Ovary (tissue), 7 donors: ENCODE measurements at regions not wholly inside any gene's neighbourhood (a gene's known extent, or its start where the extent isn't known, plus 50 kb on each side); places are given as distances from the start of the nearest gene placed in this dataset.

Experiments
- DNase-seq, 5 donors: peaks; one replicate each; pipeline ENCODE4 v3.0.0-alpha.2; 2019 to 2020
- H3K27ac ChIP-seq, 2 donors: fragments of 200-600 bp; one replicate each; pipeline versions ENCODE4 v1.5.1 to v1.8.0; 2019 to 2022
- H3K27me3 ChIP-seq: fragments of 200-600 bp; one replicate; pipeline ENCODE4 v1.8.0; 2022
- H3K36me3 ChIP-seq: fragments of 200-600 bp; sonication (generic); one replicate; pipeline ENCODE4 v1.5.1; 2019
- H3K4me1 ChIP-seq: one replicate; pipeline ENCODE4 v1.8.1; 2013; ENCODE audit warnings: mild to moderate bottlenecking, moderate library complexity; ENCODE audit not compliant: insufficient read depth
- H3K4me3 ChIP-seq: fragments of 200-600 bp; sonication (generic); one replicate; pipeline ENCODE4 v1.5.1; 2017
- H3K9me3 ChIP-seq, 2 donors: fragments of 200-600 bp in 1 of 2; sonication (generic) in 1 of 2; one replicate each; pipeline versions ENCODE4 v1.5.1 to v1.8.1; 2013 to 2019; ENCODE audit warnings: mild to moderate bottlenecking in 1 of 2, moderate library complexity in 1 of 2
- EP300 ChIP-seq: sonication (generic); formaldehyde crosslinking; IDR thresholded peaks from one replicate; pipeline ENCODE4 v1.6.1; 2017; ENCODE audit warnings: antibody characterized with exemption
- POLR2A ChIP-seq: fragments of 450-650 bp; IDR thresholded peaks from one replicate; pipeline ENCODE4 v1.6.1; 2017; ENCODE audit warnings: antibody characterized with exemption, mild to moderate bottlenecking, moderate library complexity
- WGBS, 3 donors: extraction: QIAGEN DNeasy Blood & Tissue Kit in 1 of 3; methylation state at CpG; one replicate each; pipeline versions ENCODE4 v1.1.5 to v1.1.7; 2013 to 2017; 5-methylcytosine and 5-hydroxymethylcytosine counted together
- intact Hi-C, 4 donors: fragments of 100-400 bp; cut with DNase I; formaldehyde crosslinking; loops; one replicate each; pipeline versions ENCODE4 v1.11.0 to v1.15.1; 2022 to 2023
- TF ChIP-seq, protein P1 (sequence below), 3 donors: fragments of 450-650 bp in 2 of 3; fragments of 200-600 bp in 1 of 3; IDR thresholded peaks; one replicate each; pipeline versions ENCODE4 v1.5.1 to v1.8.0; 2016 to 2022; ENCODE audit warnings: antibody characterized with exemption in 3 of 3, mild to moderate bottlenecking in 1 of 3
- donor health status: DM: no; HTN: no; CAD: no; lungs with moderate emphysema.
- donor health status: DM: no; HTN: no; CAD: no.
- donor health status: Bipolar disorder and iron deficiency.
- donor health status: DM: no; HTN: no; CAD: no.
- donor health status: DM: yes; HTN: yes; CAD: no.

DNA sequence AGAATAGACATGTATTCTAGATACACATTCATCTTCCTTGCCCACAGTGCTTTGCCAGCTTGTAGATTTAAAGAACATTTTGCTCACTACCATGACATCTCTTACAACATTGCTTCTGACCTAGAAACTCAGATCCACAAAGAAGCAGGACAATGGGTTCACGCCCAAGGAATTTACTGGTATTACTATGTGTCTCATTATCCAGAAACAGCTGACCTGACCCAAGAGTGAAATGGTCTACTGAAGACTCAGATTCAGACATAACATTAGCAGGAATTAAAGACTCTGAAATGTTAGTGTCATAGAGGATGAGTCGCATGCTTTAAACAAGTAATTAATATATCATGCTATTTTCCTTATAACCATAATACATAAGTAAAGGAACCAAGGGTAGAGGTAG is 731.4 kb downstream of the GALC start:
- Histone ChIP-seq H3K4me1 (no peaks in the 10 kb centered on the region), H3K36me3 (no peaks in the 10 kb centered on the region), H3K27me3 (no peaks in the 10 kb centered on the region), H3K27ac (no peak overlapping the region), H3K9me3 (no peaks in the 10 kb centered on the region), H3K4me3 (no peak overlapping the region)
- 92 to 98% (median 95%) methylated on average over 2 of the region's 2 CpGs for WGBS, 3 donors
- TF ChIP-seq, protein P1, sequence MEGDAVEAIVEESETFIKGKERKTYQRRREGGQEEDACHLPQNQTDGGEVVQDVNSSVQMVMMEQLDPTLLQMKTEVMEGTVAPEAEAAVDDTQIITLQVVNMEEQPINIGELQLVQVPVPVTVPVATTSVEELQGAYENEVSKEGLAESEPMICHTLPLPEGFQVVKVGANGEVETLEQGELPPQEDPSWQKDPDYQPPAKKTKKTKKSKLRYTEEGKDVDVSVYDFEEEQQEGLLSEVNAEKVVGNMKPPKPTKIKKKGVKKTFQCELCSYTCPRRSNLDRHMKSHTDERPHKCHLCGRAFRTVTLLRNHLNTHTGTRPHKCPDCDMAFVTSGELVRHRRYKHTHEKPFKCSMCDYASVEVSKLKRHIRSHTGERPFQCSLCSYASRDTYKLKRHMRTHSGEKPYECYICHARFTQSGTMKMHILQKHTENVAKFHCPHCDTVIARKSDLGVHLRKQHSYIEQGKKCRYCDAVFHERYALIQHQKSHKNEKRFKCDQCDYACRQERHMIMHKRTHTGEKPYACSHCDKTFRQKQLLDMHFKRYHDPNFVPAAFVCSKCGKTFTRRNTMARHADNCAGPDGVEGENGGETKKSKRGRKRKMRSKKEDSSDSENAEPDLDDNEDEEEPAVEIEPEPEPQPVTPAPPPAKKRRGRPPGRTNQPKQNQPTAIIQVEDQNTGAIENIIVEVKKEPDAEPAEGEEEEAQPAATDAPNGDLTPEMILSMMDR (IDR thresholded peaks at IDR 0.05), result no peak
- TF ChIP-seq POLR2A (no peak), EP300 (no peak)
- DNase-seq, result no peak
- intact Hi-C loops, result no loop called here

DNA sequence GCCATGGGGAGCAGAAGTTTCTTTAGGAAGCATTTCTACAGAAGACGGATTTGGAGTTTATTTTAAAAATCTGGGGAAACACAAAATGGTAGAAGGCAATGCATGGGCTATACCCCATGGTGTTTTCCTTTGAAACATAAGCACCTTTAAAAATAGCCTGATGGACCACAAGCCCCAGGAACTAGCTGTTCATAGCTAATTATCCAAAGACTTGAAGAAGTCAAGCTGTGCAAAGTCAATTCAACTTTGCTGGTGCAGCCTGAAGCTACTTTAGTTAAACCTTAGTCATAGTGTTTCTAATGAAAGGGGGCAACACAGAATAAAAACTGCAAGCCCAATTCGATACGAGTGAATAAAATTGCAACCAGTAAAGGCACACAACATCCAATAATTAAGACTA is 732.5 kb downstream of the GALC start:
- Histone ChIP-seq H3K27ac (no peak overlapping the region), H3K36me3 (no peaks in the 10 kb centered on the region), H3K9me3 (no peaks in the 10 kb centered on the region), H3K4me3 (no peak overlapping the region), H3K27me3 (no peaks in the 10 kb centered on the region), H3K4me1 (no peaks in the 10 kb centered on the region)
- intact Hi-C loops, result no loop called here
- DNase-seq, result no peak
- TF ChIP-seq POLR2A (no peak), EP300 (no peak)
- TF ChIP-seq, protein P1 (IDR thresholded peaks at IDR 0.05), result no peak
- 60 to 83% (median 80%) methylated on average over 3 of the region's 3 CpGs for WGBS, 3 donors

DNA sequence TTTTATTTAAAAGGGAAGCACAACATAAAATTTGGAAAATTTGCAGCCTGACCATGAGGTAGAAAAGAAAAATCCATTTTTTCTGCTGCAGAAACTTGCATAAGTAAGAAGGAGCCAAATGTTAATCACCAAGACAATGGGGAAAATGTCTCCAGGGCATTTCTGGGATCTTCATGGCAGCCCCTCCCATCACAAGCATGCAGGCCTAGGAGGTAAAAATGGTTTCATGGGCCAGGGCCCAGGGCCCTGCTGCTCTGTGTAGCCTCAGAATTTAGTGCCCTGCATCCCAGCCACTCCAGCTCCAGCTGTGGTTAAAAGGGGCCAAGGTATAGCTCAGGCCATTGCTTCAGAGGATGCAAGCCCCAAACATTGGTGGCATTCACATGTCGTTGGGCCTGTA is 735.6 kb downstream of the GALC start:
- no peak overlapping the region for H3K4me3 ChIP-seq
- H3K4me1 ChIP-seq, result no peaks in the 10 kb centered on the region
- intact Hi-C loops, result no loop called here
- 63 to 89% (median 86%) methylated on average over 1 of the region's 1 CpG for WGBS, 3 donors
- TF ChIP-seq EP300 (no peak), POLR2A (no peak)
- TF ChIP-seq, protein P1 (IDR thresholded peaks at IDR 0.05), result no peak
- H3K27ac ChIP-seq, result no peak overlapping the region
- no peaks in the 10 kb centered on the region for H3K27me3 ChIP-seq
- no peaks in the 10 kb centered on the region for H3K36me3 ChIP-seq
- DNase-seq, result no peak
- no peaks in the 10 kb centered on the region for H3K9me3 ChIP-seq

DNA sequence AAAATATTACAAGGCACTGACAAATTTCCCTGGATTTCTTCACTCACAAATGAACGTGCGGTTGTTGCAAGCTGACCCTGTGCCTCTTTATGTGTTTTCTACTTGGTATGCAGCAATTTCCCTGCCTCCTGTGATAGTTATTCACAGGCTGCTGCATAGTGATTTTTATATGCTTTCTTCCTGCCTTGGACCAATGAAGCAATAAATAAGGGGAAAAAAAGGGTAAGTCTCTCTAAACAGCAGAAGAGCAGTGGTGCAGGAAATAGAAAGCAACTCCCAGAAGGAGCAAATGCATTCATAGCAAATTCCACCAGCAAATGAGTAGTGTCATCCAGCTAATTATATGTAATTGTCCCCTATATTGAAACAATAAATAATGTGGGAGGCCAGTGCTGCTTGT is 737.9 kb downstream of the GALC start:
- no peaks in the 10 kb centered on the region for H3K4me1 ChIP-seq
- intact Hi-C loops, result no loop called here
- WGBS, 3 donors, result 82 to 85% (median 82%) methylated on average over 2 of the region's 2 CpGs

More for the DNA sequence above, 737.9 kb downstream of the GALC start:
- Histone ChIP-seq H3K27me3 (no peaks in the 10 kb centered on the region), H3K4me3 (no peak overlapping the region), H3K9me3 (no peaks in the 10 kb centered on the region), H3K36me3 (no peaks in the 10 kb centered on the region), H3K27ac (no peak overlapping the region)
- no peak for DNase-seq
- no peak for TF ChIP-seq EP300
- TF ChIP-seq, protein P1 (IDR thresholded peaks at IDR 0.05), result no peak
- no peak for TF ChIP-seq POLR2A
